ENCODE measurements at regions not wholly inside any gene's neighbourhood (a gene's known extent, or its start where the extent isn't known, plus 50 kb on each side); places are given as distances from the start of the nearest gene placed in this dataset.

GRCh38 chr3:180854887-180855286 is 57.6 kb upstream of the FXR1 start:
- Mint-ChIP-seq H3K9me3 (ENCODE audit: unreplicated experiment) (no peaks in the 10 kb centered on the region), H3K36me3 (ENCODE audit: low read depth, unreplicated experiment) (no peaks in the 10 kb centered on the region), H3K4me1 (ENCODE audit: low read depth, unreplicated experiment) (no peaks in the 10 kb centered on the region), H3K27me3 (ENCODE audit: low read depth, unreplicated experiment) (no peaks in the 10 kb centered on the region), H3K27ac (ENCODE audit: unreplicated experiment) (no peak overlapping the region), H3K4me3 (ENCODE audit: unreplicated experiment) (no peak overlapping the region)
- no peak for DNase-seq (ENCODE audit: low read depth)
- Histone ChIP-seq H3K79me2 (ENCODE audit: insufficient read depth, low read length) (no peaks in the 10 kb centered on the region), H3K27ac (ENCODE audit: low read depth, low read length) (no peak overlapping the region), H3K27me3 (ENCODE audit: insufficient read depth, low read length) (no peaks in the 10 kb centered on the region), H3K9me3 (ENCODE audit: insufficient read depth, low read depth, low read length) (no peaks in the 10 kb centered on the region), H3K4me3 (ENCODE audit: insufficient read depth, low read depth, low read length) (no peak overlapping the region), H2AFZ (ENCODE audit: low read depth, low read length) (no peak overlapping the region), H3K4me1 (ENCODE audit: insufficient read depth, low read length) (no peaks in the 10 kb centered on the region), H3K36me3 (ENCODE audit: insufficient read depth, low read length) (no peaks in the 10 kb centered on the region), H3K4me2 (ENCODE audit: low read length) (no peak overlapping the region), H4K20me1 (ENCODE audit: insufficient read depth, low read length) (no peaks in the 10 kb centered on the region), H3K9ac (ENCODE audit: low read length) (no peak overlapping the region)
- TF ChIP-seq CTCF (IDR thresholded peaks at IDR 0.05; ENCODE audit: insufficient read depth, low read depth, low read length) (no peak), EZH2 (IDR thresholded peaks at IDR 0.05; ENCODE audit: insufficient read depth, low read length) (no peak)
- FAIRE-seq, result no peak

GRCh38 chr3:180855364-180855763 is 57.1 kb upstream of the FXR1 start:
- H3K27me3 Mint-ChIP-seq (ENCODE audit: low read depth, unreplicated experiment), result no peaks in the 10 kb centered on the region
- no peaks in the 10 kb centered on the region for H3K4me1 Mint-ChIP-seq (ENCODE audit: low read depth, unreplicated experiment)
- no peaks in the 10 kb centered on the region for H4K20me1 ChIP-seq (ENCODE audit: insufficient read depth, low read length)
- no peak overlapping the region for H3K27ac Mint-ChIP-seq (ENCODE audit: unreplicated experiment)
- H3K4me1 ChIP-seq (ENCODE audit: insufficient read depth, low read length), result no peaks in the 10 kb centered on the region
- no peaks in the 10 kb centered on the region for H3K36me3 Mint-ChIP-seq (ENCODE audit: low read depth, unreplicated experiment)
- H3K79me2 ChIP-seq (ENCODE audit: insufficient read depth, low read length), result no peaks in the 10 kb centered on the region
- no peak overlapping the region for H3K4me3 ChIP-seq (ENCODE audit: insufficient read depth, low read depth, low read length)
- no peak overlapping the region for H3K4me3 Mint-ChIP-seq (ENCODE audit: unreplicated experiment)
- FAIRE-seq (no peak), DNase-seq (ENCODE audit: low read depth) (no peak)
- H3K9me3 Mint-ChIP-seq (ENCODE audit: unreplicated experiment), result no peaks in the 10 kb centered on the region
- no peak overlapping the region for H3K9ac ChIP-seq (ENCODE audit: low read length)
- no peak for TF ChIP-seq CTCF (IDR thresholded peaks at IDR 0.05; ENCODE audit: insufficient read depth, low read depth, low read length)
- TF ChIP-seq EZH2 (IDR thresholded peaks at IDR 0.05; ENCODE audit: insufficient read depth, low read length), result no peak
- H3K9me3 ChIP-seq (ENCODE audit: insufficient read depth, low read depth, low read length), result no peaks in the 10 kb centered on the region
- H3K36me3 ChIP-seq (ENCODE audit: insufficient read depth, low read length), result no peaks in the 10 kb centered on the region
- H3K4me2 ChIP-seq (ENCODE audit: low read length), result no peak overlapping the region
- no peak overlapping the region for H2AFZ ChIP-seq (ENCODE audit: low read depth, low read length)
- H3K27ac ChIP-seq (ENCODE audit: low read depth, low read length), result no peak overlapping the region
- no peaks in the 10 kb centered on the region for H3K27me3 ChIP-seq (ENCODE audit: insufficient read depth, low read length)

- H3K9ac ChIP-seq (ENCODE audit: low read length), result no peak overlapping the region
- H4K20me1 ChIP-seq (ENCODE audit: insufficient read depth, low read length), result no peaks in the 10 kb centered on the region
- H3K4me3 ChIP-seq (ENCODE audit: insufficient read depth, low read depth, low read length), result no peak overlapping the region
- H2AFZ ChIP-seq (ENCODE audit: low read depth, low read length), result no peak overlapping the region
- Mint-ChIP-seq H3K4me3 (ENCODE audit: unreplicated experiment) (no peak overlapping the region), H3K36me3 (ENCODE audit: low read depth, unreplicated experiment) (no peaks in the 10 kb centered on the region), H3K27ac (ENCODE audit: unreplicated experiment) (no peak overlapping the region), H3K9me3 (ENCODE audit: unreplicated experiment) (no peaks in the 10 kb centered on the region), H3K27me3 (ENCODE audit: low read depth, unreplicated experiment) (no peaks in the 10 kb centered on the region), H3K4me1 (ENCODE audit: low read depth, unreplicated experiment) (no peaks in the 10 kb centered on the region)
- H3K4me2 ChIP-seq (ENCODE audit: low read length), result no peak overlapping the region
- no peaks in the 10 kb centered on the region for H3K36me3 ChIP-seq (ENCODE audit: insufficient read depth, low read length)
- H3K27me3 ChIP-seq (ENCODE audit: insufficient read depth, low read length), result no peaks in the 10 kb centered on the region
- no peak for TF ChIP-seq EZH2 (IDR thresholded peaks at IDR 0.05; ENCODE audit: insufficient read depth, low read length)
- TF ChIP-seq CTCF (IDR thresholded peaks at IDR 0.05; ENCODE audit: insufficient read depth, low read depth, low read length), result no peak
- no peak overlapping the region for H3K27ac ChIP-seq (ENCODE audit: low read depth, low read length)
- H3K9me3 ChIP-seq (ENCODE audit: insufficient read depth, low read depth, low read length), result no peaks in the 10 kb centered on the region
- H3K79me2 ChIP-seq (ENCODE audit: insufficient read depth, low read length), result no peaks in the 10 kb centered on the region
- H3K4me1 ChIP-seq (ENCODE audit: insufficient read depth, low read length), result no peaks in the 10 kb centered on the region
- DNase-seq (ENCODE audit: low read depth) (no peak), FAIRE-seq (no peak)
Measured at GRCh38 chr3:180855956-180856355, 56.5 kb upstream of the FXR1 start.

All from astrocyte (in vitro differentiated cells and primary cell).